ENCODE measurements at regions not wholly inside any gene's neighbourhood (a gene's known extent, or its start where the extent isn't known, plus 50 kb on each side); places are given as distances from the start of the nearest gene placed in this dataset.

DNA sequence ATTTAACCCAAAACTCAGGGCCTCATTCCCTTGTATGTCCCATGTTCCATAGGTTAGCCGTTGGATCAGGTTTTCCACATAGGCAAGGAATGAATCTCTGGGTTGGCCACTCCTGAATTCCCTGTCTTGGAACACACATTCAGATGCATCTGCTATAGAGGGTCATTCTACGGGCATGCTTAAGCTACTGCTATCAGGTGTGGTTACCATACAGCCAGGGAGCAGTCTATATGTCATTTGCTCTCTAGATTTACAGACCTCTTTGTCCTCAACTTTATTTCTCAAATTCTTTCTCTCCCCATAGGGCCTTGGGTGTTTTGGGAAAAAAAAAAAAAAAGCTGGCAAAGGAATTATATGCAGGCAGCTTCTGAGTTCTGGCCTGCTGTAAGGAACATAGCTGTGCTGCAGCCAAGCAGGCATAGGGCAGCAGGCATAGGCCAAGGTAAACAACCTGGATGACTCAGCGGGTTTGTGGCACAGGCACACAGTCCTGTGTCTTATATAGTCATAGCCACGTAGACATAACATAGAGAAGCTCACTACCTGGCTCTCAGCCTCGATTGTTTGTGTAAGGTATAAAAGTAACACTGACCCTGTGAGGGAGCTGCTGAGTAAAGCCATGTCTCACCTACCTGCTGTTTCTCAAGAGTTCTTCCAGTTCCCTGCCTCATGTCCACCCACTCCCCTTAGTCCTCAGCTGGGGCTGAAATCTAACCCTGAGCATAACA, 141.5 kb downstream of the OSTF1 start (continued):
- TF ChIP-seq ARID5B (CRISPR knock-in tag; IDR thresholded peaks at IDR 0.05): peak; percentile 64
- TF ChIP-seq, protein P1, sequence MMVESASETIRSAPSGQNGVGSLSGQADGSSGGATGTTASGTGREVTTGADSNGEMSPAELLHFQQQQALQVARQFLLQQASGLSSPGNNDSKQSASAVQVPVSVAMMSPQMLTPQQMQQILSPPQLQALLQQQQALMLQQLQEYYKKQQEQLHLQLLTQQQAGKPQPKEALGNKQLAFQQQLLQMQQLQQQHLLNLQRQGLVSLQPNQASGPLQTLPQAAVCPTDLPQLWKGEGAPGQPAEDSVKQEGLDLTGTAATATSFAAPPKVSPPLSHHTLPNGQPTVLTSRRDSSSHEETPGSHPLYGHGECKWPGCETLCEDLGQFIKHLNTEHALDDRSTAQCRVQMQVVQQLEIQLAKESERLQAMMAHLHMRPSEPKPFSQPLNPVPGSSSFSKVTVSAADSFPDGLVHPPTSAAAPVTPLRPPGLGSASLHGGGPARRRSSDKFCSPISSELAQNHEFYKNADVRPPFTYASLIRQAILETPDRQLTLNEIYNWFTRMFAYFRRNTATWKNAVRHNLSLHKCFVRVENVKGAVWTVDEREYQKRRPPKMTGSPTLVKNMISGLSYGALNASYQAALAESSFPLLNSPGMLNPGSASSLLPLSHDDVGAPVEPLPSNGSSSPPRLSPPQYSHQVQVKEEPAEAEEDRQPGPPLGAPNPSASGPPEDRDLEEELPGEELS (CRISPR knock-in tag; IDR thresholded peaks at IDR 0.05): peak; percentile 58; the same call in 1 of the 2 replicates
- TF ChIP-seq FOXA1 (IDR thresholded peaks at IDR 0.05): no peak
- TF ChIP-seq FOXA1 (CRISPR knock-in tag; IDR thresholded peaks at IDR 0.05): peak; percentile 88
- TF ChIP-seq DNMT1 (CRISPR knock-in tag; IDR thresholded peaks at IDR 0.05): no peak
- TF ChIP-seq ZFP1 (CRISPR knock-in tag; IDR thresholded peaks at IDR 0.05): peak; percentile 53; the same call in 1 of the 2 replicates
- TF ChIP-seq GMEB2 (CRISPR knock-in tag; IDR thresholded peaks at IDR 0.05; ENCODE audit: low read depth): no peak
- no peak for TF ChIP-seq ZNF280B (CRISPR knock-in tag; IDR thresholded peaks at IDR 0.05; ENCODE audit: borderline replicate concordance)
- TF ChIP-seq FOXO1 (CRISPR knock-in tag; IDR thresholded peaks at IDR 0.05): peak; percentile 31; the same call in 1 of the 2 replicates
- peak; percentile 37; the same call in 1 of the 2 replicates for TF ChIP-seq ZNF335 (CRISPR knock-in tag; IDR thresholded peaks at IDR 0.05)
- no peak for TF ChIP-seq FOXP1 (IDR thresholded peaks at IDR 0.05)
- peak; percentile 64 for TF ChIP-seq FOXP1 (CRISPR knock-in tag; IDR thresholded peaks at IDR 0.05)
- peak; percentile 13; the same call in 1 of the 2 replicates for TF ChIP-seq IKZF5 (CRISPR knock-in tag; IDR thresholded peaks at IDR 0.05)
- TF ChIP-seq DNMT3B (CRISPR knock-in tag; conservative IDR thresholded peaks at IDR 0.05): 0 out of 2 replicates have a peak, but pooled peaks have one; percentile 55
- TF ChIP-seq, protein P2, sequence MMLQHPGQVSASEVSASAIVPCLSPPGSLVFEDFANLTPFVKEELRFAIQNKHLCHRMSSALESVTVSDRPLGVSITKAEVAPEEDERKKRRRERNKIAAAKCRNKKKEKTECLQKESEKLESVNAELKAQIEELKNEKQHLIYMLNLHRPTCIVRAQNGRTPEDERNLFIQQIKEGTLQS (CRISPR knock-in tag; IDR thresholded peaks at IDR 0.05): peak; percentile 42; the same call in 1 of the 2 replicates
- TF ChIP-seq ZFP41 (CRISPR knock-in tag; IDR thresholded peaks at IDR 0.05; ENCODE audit: borderline replicate concordance): no peak
- 0 out of 2 replicates have a peak, but pooled peaks have one; percentile 23 for TF ChIP-seq NR2C2 (CRISPR knock-in tag; IDR thresholded peaks at IDR 0.05; ENCODE audit: borderline replicate concordance)
- TF ChIP-seq FOXK1 (CRISPR knock-in tag; IDR thresholded peaks at IDR 0.05; ENCODE audit: borderline replicate concordance, low read depth): peak; percentile 66; the same call in 1 of the 2 replicates
- peak; percentile 39; the same call in 1 of the 2 replicates for TF ChIP-seq SPEN (CRISPR knock-in tag; IDR thresholded peaks at IDR 0.05; ENCODE audit: low read depth)
- TF ChIP-seq FOXA3 (CRISPR knock-in tag; IDR thresholded peaks at IDR 0.05): peak; percentile 93
